Muscle of back (tissue), 3 donors: ENCODE measurements at regions not wholly inside any gene's neighbourhood (a gene's known extent, or its start where the extent isn't known, plus 50 kb on each side); places are given as distances from the start of the nearest gene placed in this dataset.
"Not testable (repeated sequence)": the region's sequence is repeated elsewhere in the genome, so short reads cannot be mapped to it uniquely, and the experiment has no call there.

Experiments
- DNase-seq, 3 donors: peaks; one replicate each; pipeline versions ENCODE4 v3.0.0 to v3.0.0-alpha.2; 2013

GRCh38 chr5:113721171-113721570 is 207.7 kb downstream of the YTHDC2 start:
- no peak for DNase-seq

- no peak for DNase-seq
These were observed 209.5 kb downstream of the YTHDC2 start for GRCh38 chr5:113723021-113723420.

DNA sequence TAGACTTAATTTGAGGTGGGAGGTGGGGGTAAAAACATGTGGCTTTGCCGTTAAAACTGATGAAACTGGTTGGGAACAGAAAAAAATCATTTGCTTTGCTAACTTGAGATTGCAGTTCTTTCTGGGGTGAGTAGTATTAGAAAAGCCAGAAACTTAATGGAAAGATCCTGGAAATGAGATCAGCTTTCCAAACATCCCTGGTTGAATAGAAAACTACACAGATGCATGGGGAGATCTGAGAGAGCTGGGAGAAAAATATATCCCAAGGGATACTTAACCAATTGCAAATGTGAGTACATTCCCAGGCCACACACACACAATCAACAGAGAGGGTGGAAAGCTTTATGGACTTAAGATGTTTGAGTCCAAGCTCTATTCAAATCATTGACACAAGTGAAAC is 222.3 kb downstream of the YTHDC2 start:
- peak; percentile 8 to 31 (median 18) for DNase-seq

DNA sequence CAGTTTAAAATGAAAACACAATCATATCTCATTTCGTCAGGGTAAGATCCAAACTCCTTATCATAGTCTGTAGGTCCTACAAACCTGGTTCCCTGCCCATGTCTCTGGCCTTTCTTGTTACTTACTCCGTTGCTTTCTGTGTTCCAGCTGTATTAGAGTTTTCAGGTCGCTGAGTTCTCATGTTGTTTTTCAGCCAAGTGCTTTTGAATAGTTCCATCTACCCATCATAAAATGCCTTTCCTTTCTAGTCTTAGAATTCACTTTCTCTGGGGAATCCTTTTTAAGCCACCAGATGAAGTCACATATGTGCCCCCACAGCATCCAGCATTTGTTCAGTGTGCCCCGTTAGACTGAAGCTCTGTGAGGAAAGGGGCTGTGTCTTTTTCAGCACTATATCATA is 228.7 kb downstream of the YTHDC2 start:
- no peak for DNase-seq

GRCh38 chr5:113742639-113743038 is 229.1 kb downstream of the YTHDC2 start:
- no peak for DNase-seq

DNA sequence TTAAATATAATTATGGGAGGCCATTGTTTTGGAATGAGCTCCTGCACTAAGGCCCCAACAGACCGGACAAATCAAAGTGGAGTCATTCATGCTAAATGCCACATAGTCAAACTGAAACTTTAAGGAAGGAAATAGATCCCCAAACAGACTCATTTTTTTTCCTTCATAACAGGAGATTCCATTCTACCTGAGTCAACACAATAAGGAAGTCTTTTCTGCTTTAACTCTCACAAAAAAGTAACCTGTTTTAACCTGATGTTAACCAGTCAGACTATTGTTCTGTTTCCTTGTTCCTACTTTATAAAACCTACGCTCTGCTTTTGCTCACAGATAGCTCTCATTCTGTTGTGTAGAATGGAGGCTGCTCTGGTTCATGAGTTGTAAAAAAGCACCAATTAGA is 234.9 kb downstream of the YTHDC2 start:
- no peak for DNase-seq

DNA sequence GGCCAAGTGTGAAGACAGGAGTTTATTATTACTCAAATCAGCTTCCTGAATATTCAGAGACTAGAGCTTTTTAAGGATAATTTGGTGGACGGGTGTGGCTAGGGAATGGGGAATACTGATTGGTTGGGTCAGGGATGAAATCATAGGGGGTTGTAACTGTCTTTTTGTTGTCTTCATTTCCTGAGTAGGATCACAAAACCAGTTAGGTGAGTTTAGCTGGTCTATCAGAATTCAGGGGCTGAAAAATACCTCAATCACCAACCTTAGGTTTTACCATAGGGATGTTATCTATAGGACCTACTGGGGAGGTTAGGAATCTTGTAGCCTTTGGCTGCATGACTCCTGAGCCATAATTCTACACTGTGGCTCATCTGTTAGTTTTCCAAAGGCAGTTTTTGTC is 235.8 kb downstream of the YTHDC2 start:
- DNase-seq = no peak

DNA sequence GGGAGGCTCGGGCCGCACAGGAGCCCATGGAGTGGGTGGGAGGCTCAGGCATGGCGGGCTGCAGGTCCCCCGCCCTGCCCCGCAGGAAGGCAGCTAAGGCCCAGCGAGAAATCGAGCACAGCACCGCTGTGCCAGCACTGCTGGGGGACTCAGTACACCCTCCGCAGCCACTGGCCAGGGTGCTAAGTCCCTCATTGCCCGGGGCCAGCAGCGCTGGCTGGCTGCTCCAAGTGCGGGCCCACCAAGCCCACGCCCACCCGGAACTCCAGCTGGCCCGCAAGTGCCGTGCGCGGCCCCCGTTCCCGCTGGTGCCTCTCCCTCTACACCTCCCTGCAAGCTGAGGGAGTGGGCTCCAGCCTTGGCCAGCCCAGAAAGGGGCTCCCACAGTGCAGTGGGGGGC is 239.7 kb downstream of the YTHDC2 start:
- DNase-seq = not testable (repeated sequence)

GRCh38 chr5:113755516-113755915 is 242.0 kb downstream of the YTHDC2 start:
- no peak for DNase-seq

DNA sequence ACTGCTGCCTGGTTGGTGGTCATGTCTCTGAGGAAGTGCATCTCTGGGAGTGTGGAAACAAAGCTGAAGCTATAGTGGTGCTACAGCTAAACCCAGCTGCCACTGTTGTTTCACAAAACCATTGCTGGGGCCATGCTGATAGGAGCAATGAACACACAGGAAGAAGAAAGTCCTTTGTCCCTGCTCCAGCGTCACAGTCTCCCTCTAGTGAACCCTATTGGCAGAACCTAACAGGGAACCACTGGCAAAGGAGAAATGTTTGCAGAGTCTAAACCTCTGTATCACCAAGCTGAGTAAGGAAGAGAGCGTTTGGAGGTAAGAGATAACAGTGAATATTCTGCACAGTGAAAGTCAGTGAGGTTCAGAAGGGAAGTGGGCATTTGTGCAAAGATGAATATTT is 244.0 kb downstream of the YTHDC2 start:
- DNase-seq = no peak

GRCh38 chr5:113759505-113759904 is 246.0 kb downstream of the YTHDC2 start:
- no peak for DNase-seq

GRCh38 chr5:113760486-113760885 is 247.0 kb downstream of the YTHDC2 start:
- no peak for DNase-seq

- DNase-seq = no peak
These were observed 248.1 kb downstream of the YTHDC2 start for GRCh38 chr5:113761594-113761993.

- no peak for DNase-seq
These were observed 250.9 kb downstream of the YTHDC2 start for GRCh38 chr5:113764382-113764781.

DNA sequence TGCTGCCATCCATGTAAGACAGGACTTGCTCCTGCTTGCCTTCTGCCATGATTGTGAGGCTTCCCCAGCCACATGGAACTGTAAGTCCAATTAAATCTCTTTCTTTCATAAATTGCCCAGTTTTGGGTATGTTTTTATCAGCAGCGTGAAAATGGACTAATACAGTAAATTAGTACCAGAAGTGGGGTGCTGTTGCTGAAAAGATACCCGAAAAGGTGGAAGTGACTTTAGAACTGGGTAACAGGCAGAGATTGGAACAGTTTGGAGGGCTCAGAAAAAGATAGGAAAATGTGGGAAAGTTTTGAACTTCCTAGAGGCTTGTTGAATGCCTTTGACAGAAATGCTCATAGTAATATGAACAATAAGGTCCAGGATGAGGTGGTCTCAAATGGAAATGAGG is 253.3 kb downstream of the YTHDC2 start:
- DNase-seq = not testable (repeated sequence)

DNA sequence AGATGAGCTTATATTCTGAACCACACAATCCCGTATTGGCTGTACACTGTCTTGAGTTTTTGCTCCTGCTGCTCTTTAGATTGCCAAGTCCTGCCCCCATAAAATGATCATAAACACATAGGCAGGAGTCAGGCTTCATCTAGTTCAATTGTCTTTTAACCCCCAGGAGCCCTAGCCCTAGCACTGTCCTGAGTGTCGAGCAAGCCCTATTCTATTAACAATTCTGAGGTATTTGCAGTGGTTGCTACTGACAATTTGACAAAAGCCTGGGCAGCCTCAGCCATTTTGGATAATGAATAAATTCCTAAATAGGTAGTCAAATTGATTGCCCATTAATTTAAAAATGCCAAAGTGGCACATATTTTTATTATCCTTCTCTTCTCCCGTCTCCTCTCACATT is 257.2 kb downstream of the YTHDC2 start:
- no peak for DNase-seq

- no peak for DNase-seq
These were observed 258.0 kb downstream of the YTHDC2 start for GRCh38 chr5:113771483-113771882.

- no peak for DNase-seq
These were observed 262.7 kb downstream of the YTHDC2 start for GRCh38 chr5:113776168-113776567.

DNA sequence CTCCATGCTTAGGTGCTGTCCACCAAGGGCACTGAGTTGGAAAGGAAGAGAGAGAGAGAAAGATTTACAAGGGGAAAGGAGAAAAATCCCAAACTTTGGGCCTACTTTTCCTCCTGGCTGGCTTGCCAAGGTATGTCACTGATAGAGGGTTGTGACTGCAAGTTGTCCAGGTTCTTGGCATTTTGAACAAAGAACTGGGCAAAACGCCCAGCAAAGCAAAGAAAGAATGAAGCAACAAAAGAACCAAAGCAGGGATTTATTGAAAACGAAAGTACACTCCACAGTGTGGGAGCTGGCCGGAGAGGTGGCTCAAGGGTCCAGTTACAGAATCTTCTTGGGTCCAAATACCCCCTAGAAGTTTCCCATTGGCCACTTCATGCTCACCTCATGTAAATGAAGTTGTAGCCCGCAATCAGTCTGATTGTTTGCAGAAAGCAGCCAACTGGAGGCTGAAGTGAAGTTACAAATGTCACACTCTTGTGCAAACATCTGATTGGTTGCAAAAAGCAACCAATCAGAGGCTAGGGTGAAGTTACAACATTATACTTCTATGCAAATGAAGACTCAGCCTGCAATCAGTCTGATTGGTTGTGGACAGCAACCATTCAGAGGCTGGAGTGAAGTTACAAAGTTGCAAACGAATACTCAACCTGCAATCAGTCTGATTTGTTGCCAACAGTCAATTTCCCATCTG is 263.5 kb downstream of the YTHDC2 start:
- peak in 2 of 3 donors; percentile 1 to 25 for DNase-seq

DNA sequence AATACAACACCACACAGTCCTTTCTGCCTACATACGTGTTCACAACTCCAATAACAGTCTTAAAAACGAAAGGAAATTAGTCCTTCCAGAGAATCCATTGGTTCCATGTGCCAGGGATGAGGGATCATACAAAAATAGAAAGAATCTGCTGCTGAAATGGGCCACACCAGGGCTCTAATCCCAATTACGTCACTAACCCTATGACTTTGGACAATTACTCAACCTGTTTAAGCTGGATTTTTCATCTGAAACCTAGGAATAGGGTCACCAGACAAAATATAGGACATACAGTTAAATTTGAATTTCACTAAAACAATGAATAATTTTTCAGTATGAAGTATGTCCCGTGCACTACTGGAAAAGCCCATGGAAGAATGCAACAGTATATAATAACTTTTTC is 264.7 kb downstream of the YTHDC2 start:
- no peak for DNase-seq

- no peak for DNase-seq
These were observed 274.7 kb downstream of the YTHDC2 start for GRCh38 chr5:113788141-113788655.

DNA sequence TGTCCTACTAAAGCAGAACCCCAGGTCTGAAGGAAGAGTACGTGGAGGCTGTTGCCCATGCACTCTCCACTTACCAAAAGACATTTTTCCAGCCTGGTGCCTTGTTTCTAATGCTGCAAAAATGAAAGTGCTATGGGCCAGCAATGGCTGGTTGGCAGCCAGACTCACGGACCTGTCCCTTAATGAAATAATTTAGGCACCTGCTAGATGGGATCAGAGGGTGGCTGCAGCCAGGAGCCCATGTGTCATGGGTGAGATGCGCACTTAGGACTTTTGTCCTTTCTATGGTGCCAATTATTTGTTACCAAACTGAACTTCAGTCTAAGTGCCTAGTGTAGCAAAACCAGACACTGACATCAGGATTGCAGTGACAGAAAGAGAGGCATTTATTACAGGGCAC is 276.3 kb downstream of the YTHDC2 start:
- no peak for DNase-seq

GRCh38 chr5:113792806-113793205 is 279.3 kb downstream of the YTHDC2 start:
- no peak for DNase-seq

- no peak for DNase-seq
These were observed 281.5 kb downstream of the YTHDC2 start for GRCh38 chr5:113794981-113795380.
